ENCODE measurements at regions not wholly inside any gene's neighbourhood (a gene's known extent, or its start where the extent isn't known, plus 50 kb on each side); places are given as distances from the start of the nearest gene placed in this dataset.

- H3K27ac ChIP-seq (ENCODE audit: low read depth in 2 of 2, low read length in 2 of 2): no peak overlapping the region
- TF ChIP-seq CTCF (IDR thresholded peaks at IDR 0.05; ENCODE audit: borderline replicate concordance, extremely low read depth, insufficient read depth): no peak
- H3K4me3 ChIP-seq (ENCODE audit: low read length in 3 of 3): no peak overlapping the region
- no peak for DNase-seq
- no peaks in the 10 kb centered on the region for H3K9me3 ChIP-seq (ENCODE audit: control insufficient read depth in 2 of 3, insufficient read depth in 1 of 3, low read length in 3 of 3)
- no peaks in the 10 kb centered on the region for H3K27me3 ChIP-seq (ENCODE audit: control insufficient read depth, insufficient read depth, low read length)
- no peaks in the 10 kb centered on the region for H3K4me1 ChIP-seq (ENCODE audit: control insufficient read depth in 2 of 3, insufficient read depth in 2 of 3, low read depth in 1 of 3, low read length in 3 of 3)
- no peak for FAIRE-seq
- intact Hi-C loops (cut with DNase I): no loop called here
- H3K9ac ChIP-seq (ENCODE audit: low read length in 3 of 3): no peak overlapping the region
- H3K36me3 ChIP-seq (ENCODE audit: control insufficient read depth in 2 of 3, insufficient read depth in 3 of 3, low read length in 3 of 3): no peaks in the 10 kb centered on the region
Observed at GRCh38 chr1:195766709-195767108, 841.5 kb downstream of the KCNT2 start.

- Histone ChIP-seq H3K36me3 (ENCODE audit: control insufficient read depth in 2 of 3, insufficient read depth in 3 of 3, low read length in 3 of 3) (no peaks in the 10 kb centered on the region), H3K4me1 (ENCODE audit: control insufficient read depth in 2 of 3, insufficient read depth in 2 of 3, low read depth in 1 of 3, low read length in 3 of 3) (no peaks in the 10 kb centered on the region), H3K9ac (ENCODE audit: low read length in 3 of 3) (no peak overlapping the region), H3K27me3 (ENCODE audit: control insufficient read depth, insufficient read depth, low read length) (no peaks in the 10 kb centered on the region), H3K4me3 (ENCODE audit: low read length in 3 of 3) (no peak overlapping the region), H3K9me3 (ENCODE audit: control insufficient read depth in 2 of 3, insufficient read depth in 1 of 3, low read length in 3 of 3) (no peaks in the 10 kb centered on the region), H3K27ac (ENCODE audit: low read depth in 2 of 2, low read length in 2 of 2) (no peak overlapping the region)
- TF ChIP-seq CTCF (IDR thresholded peaks at IDR 0.05; ENCODE audit: borderline replicate concordance, extremely low read depth, insufficient read depth): no peak
- FAIRE-seq: no peak
- DNase-seq: no peak
- intact Hi-C loops (cut with DNase I): no loop called here
Observed at GRCh38 chr1:195765099-195765498, 843.1 kb downstream of the KCNT2 start.

GRCh38 chr1:195763907-195764374 lies 844.3 kb downstream of the KCNT2 start:
- H3K4me1 ChIP-seq (ENCODE audit: control insufficient read depth in 2 of 3, insufficient read depth in 2 of 3, low read depth in 1 of 3, low read length in 3 of 3): no peaks in the 10 kb centered on the region
- no peak for TF ChIP-seq CTCF (IDR thresholded peaks at IDR 0.05; ENCODE audit: borderline replicate concordance, extremely low read depth, insufficient read depth)
- H3K27me3 ChIP-seq (ENCODE audit: control insufficient read depth, insufficient read depth, low read length): no peaks in the 10 kb centered on the region
- H3K27ac ChIP-seq (ENCODE audit: low read depth in 2 of 2, low read length in 2 of 2): no peak overlapping the region
- H3K9me3 ChIP-seq (ENCODE audit: control insufficient read depth in 2 of 3, insufficient read depth in 1 of 3, low read length in 3 of 3): no peaks in the 10 kb centered on the region
- no peak for FAIRE-seq
- no peak overlapping the region for H3K4me3 ChIP-seq (ENCODE audit: low read length in 3 of 3)
- intact Hi-C loops (cut with DNase I): no loop called here
- H3K9ac ChIP-seq (ENCODE audit: low read length in 3 of 3): no peak overlapping the region
- no peak for DNase-seq
- no peaks in the 10 kb centered on the region for H3K36me3 ChIP-seq (ENCODE audit: control insufficient read depth in 2 of 3, insufficient read depth in 3 of 3, low read length in 3 of 3)

All from kidney (tissue), 13 donors.